Loucy (cell line): ENCODE measurements at regions not wholly inside any gene's neighbourhood (a gene's known extent, or its start where the extent isn't known, plus 50 kb on each side); places are given as distances from the start of the nearest gene placed in this dataset.

ENCODE experiments used
- H2AFZ ChIP-seq: fragments of 200-600 bp; sonication (generic); 2 replicates; pipeline ENCODE4 v1.6.0; 2016; ENCODE audit warnings: antibody characterized with exemption, mild to moderate bottlenecking, low read length, moderate library complexity
- H3F3A ChIP-seq: fragments of 200-600 bp; 2 replicates; pipeline ENCODE4 v1.6.0; 2016; ENCODE audit warnings: antibody characterized with exemption, low read depth, mild to moderate bottlenecking
- H3K27me3 ChIP-seq: fragments of 200-600 bp; sonication (generic); 2 replicates; pipeline ENCODE4 v1.6.1; 2014; ENCODE audit warnings: low read length, mild to moderate bottlenecking; ENCODE audit not compliant: insufficient read depth, poor library complexity, severe bottlenecking
- H3K36me3 ChIP-seq: fragments of 200-600 bp; sonication (generic); 2 replicates; pipeline ENCODE4 v1.6.1; 2016; ENCODE audit warnings: low read length; ENCODE audit not compliant: insufficient read depth
- H3K4me1 ChIP-seq: fragments of 200-600 bp; sonication (generic); 2 replicates; pipeline ENCODE4 v1.5.1; 2014; ENCODE audit warnings: low read length, mild to moderate bottlenecking; ENCODE audit not compliant: insufficient read depth, poor library complexity, severe bottlenecking
- H3K4me2 ChIP-seq: fragments of 200-600 bp; sonication (generic); 2 replicates; pipeline ENCODE4 v1.6.0; 2014; ENCODE audit warnings: antibody characterized with exemption, low read length, low read depth, mild to moderate bottlenecking; ENCODE audit not compliant: poor library complexity, severe bottlenecking
- H3K4me3 ChIP-seq: fragments of 200-600 bp; sonication (generic); 2 replicates; pipeline ENCODE4 v1.5.1; 2014; ENCODE audit warnings: low read length, mild to moderate bottlenecking, mixed read lengths; ENCODE audit not compliant: poor library complexity, severe bottlenecking
- H3K79me2 ChIP-seq: fragments of 200-600 bp; sonication (generic); 2 replicates; pipeline ENCODE4 v1.6.1; 2014; ENCODE audit warnings: low read length; ENCODE audit not compliant: insufficient read depth
- H3K9ac ChIP-seq: fragments of 200-600 bp; sonication (generic); 2 replicates; pipeline ENCODE4 v1.6.0; 2014; ENCODE audit warnings: mild to moderate bottlenecking, low read depth, low read length, moderate library complexity; ENCODE audit not compliant: poor library complexity, severe bottlenecking
- H3K9me2 ChIP-seq: fragments of 200-600 bp; sonication (generic); replicated peaks from 2 replicates; pipeline ENCODE4 v1.6.1; 2016; ENCODE audit warnings: low read depth, low read length, mixed read lengths
- H3K9me3 ChIP-seq: fragments of 200-600 bp; sonication (generic); 2 replicates; pipeline ENCODE4 v1.6.1; 2014; ENCODE audit warnings: mild to moderate bottlenecking, antibody characterized with exemption, low read length, low read depth; ENCODE audit not compliant: insufficient read depth
- H4K20me1 ChIP-seq: fragments of 200-600 bp; sonication (generic); 2 replicates; pipeline ENCODE4 v1.6.0; 2014; ENCODE audit warnings: antibody characterized with exemption, low read length, mild to moderate bottlenecking; ENCODE audit not compliant: insufficient read depth, poor library complexity, severe bottlenecking
- EZH2phosphoT487 ChIP-seq: fragments of 200-600 bp; IDR thresholded peaks from 2 replicates; pipeline ENCODE4 v1.6.1; 2018; ENCODE audit warnings: antibody characterized with exemption, mild to moderate bottlenecking, moderate library complexity, borderline replicate concordance
- TF ChIP-seq, protein P1 (sequence below): fragments of 200-600 bp; sonication (generic); conservative IDR thresholded peaks from 2 replicates; pipeline ENCODE4 v1.5.1; 2014; ENCODE audit warnings: mild to moderate bottlenecking, antibody characterized with exemption, low read length

DNA sequence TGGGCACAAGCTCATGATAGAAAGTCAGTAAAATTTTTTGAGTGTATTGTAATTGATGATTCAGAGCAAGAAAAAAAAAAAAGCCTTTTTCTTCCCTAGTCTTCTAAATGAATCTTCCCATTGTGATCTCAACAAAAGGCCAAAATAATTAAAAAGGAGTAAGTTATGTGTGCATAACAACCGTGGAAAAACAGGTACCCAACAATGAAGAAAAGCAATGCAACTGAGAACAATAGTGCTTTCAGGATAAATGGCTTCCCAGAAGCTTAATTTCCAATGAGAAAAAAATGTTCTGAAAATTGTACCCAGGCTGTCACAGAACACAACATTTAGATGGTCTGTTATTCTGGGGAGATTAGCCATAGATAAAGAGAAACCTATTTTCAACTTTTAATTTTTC, 399.0 kb upstream of the AGA start:
- Histone ChIP-seq H3K4me1 (no peaks in the 10 kb centered on the region), H3K9ac (no peak overlapping the region), H3K4me2 (no peak overlapping the region), H3K79me2 (no peaks in the 10 kb centered on the region), H3K36me3 (no peaks in the 10 kb centered on the region), H3F3A (no peaks in the 10 kb centered on the region), H3K9me2 (no peaks in the 10 kb centered on the region), H3K9me3 (no peaks in the 10 kb centered on the region), H4K20me1 (no peaks in the 10 kb centered on the region), H2AFZ (no peak overlapping the region), H3K27me3 (no peaks in the 10 kb centered on the region), H3K4me3 (no peak overlapping the region)
- TF ChIP-seq, protein P1, sequence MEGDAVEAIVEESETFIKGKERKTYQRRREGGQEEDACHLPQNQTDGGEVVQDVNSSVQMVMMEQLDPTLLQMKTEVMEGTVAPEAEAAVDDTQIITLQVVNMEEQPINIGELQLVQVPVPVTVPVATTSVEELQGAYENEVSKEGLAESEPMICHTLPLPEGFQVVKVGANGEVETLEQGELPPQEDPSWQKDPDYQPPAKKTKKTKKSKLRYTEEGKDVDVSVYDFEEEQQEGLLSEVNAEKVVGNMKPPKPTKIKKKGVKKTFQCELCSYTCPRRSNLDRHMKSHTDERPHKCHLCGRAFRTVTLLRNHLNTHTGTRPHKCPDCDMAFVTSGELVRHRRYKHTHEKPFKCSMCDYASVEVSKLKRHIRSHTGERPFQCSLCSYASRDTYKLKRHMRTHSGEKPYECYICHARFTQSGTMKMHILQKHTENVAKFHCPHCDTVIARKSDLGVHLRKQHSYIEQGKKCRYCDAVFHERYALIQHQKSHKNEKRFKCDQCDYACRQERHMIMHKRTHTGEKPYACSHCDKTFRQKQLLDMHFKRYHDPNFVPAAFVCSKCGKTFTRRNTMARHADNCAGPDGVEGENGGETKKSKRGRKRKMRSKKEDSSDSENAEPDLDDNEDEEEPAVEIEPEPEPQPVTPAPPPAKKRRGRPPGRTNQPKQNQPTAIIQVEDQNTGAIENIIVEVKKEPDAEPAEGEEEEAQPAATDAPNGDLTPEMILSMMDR: no peak
- TF ChIP-seq EZH2phosphoT487: no peak

DNA sequence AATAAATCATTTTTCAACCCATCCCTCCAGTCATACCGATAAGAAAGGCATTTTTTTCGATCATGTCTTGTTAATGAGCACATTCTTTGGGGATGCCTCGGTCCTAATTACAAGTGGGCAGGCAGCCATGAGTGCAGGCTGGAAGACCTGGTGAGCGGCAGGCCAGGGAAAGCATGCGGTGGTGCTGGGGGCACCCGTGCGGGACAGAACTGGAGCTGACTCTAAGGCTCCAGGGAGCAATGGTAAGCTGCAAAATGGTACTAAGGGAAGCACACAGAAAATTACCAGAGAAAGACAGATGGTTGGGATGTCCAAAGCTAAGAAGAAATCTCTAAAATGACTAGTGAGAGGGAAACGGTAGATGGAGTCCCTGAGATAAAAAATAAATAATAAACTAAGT, 411.0 kb upstream of the AGA start:
- no peak overlapping the region for H3K9ac ChIP-seq
- H4K20me1 ChIP-seq: no peaks in the 10 kb centered on the region
- TF ChIP-seq EZH2phosphoT487: no peak
- TF ChIP-seq, protein P1: no peak
- no peak overlapping the region for H3K4me2 ChIP-seq
- H3K36me3 ChIP-seq: no peaks in the 10 kb centered on the region
- no peak overlapping the region for H2AFZ ChIP-seq
- H3K9me3 ChIP-seq: 0 out of 2 replicates have a peak, but pooled peaks cover 3% of the 10 kb centered on the region
- no peaks in the 10 kb centered on the region for H3K27me3 ChIP-seq
- no peaks in the 10 kb centered on the region for H3K9me2 ChIP-seq
- no peaks in the 10 kb centered on the region for H3K4me1 ChIP-seq
- H3K4me3 ChIP-seq: no peak overlapping the region
- no peaks in the 10 kb centered on the region for H3F3A ChIP-seq
- H3K79me2 ChIP-seq: no peaks in the 10 kb centered on the region

DNA sequence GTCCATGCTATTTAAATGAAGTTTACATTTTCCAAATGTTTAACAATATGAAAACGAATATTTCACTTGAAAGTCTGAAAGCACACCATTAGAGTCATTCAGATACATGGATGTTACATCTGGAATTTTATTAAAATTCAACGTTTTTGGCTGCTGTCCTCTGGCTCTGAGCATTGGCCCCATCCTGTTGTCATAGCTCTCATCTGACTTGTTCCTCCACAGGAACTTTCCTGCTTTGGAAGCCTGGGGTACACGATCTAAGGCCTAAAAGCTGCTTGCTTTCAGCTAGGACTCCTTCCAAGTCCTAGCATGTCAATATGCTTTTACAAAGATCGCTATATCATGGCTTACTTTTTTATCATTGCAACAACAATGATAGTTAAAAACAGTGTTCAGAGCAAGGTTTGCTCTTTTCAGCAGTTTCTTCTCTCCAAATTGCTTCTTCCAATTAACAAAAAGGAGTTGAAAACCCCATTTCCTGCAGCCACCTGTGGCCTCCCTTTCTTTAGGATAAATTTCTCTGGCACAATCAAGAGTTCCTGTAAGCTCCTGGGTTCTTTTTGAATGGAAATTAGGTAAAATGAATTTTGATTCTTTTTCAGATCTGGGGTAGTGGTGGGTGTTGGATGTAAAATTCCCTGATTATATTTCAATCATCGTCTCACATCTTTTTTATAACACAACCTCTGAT, 413.4 kb upstream of the AGA start:
- no peak overlapping the region for H3K9ac ChIP-seq
- TF ChIP-seq, protein P1: no peak
- no peak for TF ChIP-seq EZH2phosphoT487
- no peaks in the 10 kb centered on the region for H3K79me2 ChIP-seq
- no peaks in the 10 kb centered on the region for H3K4me1 ChIP-seq
- no peaks in the 10 kb centered on the region for H3K27me3 ChIP-seq
- H3K4me2 ChIP-seq: no peak overlapping the region
- no peaks in the 10 kb centered on the region for H3F3A ChIP-seq
- 0 out of 2 replicates have a peak, but pooled peaks cover 3% of the 10 kb centered on the region for H3K9me3 ChIP-seq
- H3K36me3 ChIP-seq: no peaks in the 10 kb centered on the region
- H2AFZ ChIP-seq: no peak overlapping the region
- no peaks in the 10 kb centered on the region for H3K9me2 ChIP-seq
- no peak overlapping the region for H3K4me3 ChIP-seq
- H4K20me1 ChIP-seq: no peaks in the 10 kb centered on the region
